HG02798 (cell line): ENCODE measurements at regions not wholly inside any gene's neighbourhood (a gene's known extent, or its start where the extent isn't known, plus 50 kb on each side); places are given as distances from the start of the nearest gene placed in this dataset.

Experiments
- ATAC-seq: cut with Tn5 transposase; IDR thresholded peaks from one replicate; pipeline ENCODE4 v1.9.1; 2021; ENCODE audit warnings: mild to moderate bottlenecking; ENCODE audit not compliant: unreplicated experiment, poor library complexity

DNA sequence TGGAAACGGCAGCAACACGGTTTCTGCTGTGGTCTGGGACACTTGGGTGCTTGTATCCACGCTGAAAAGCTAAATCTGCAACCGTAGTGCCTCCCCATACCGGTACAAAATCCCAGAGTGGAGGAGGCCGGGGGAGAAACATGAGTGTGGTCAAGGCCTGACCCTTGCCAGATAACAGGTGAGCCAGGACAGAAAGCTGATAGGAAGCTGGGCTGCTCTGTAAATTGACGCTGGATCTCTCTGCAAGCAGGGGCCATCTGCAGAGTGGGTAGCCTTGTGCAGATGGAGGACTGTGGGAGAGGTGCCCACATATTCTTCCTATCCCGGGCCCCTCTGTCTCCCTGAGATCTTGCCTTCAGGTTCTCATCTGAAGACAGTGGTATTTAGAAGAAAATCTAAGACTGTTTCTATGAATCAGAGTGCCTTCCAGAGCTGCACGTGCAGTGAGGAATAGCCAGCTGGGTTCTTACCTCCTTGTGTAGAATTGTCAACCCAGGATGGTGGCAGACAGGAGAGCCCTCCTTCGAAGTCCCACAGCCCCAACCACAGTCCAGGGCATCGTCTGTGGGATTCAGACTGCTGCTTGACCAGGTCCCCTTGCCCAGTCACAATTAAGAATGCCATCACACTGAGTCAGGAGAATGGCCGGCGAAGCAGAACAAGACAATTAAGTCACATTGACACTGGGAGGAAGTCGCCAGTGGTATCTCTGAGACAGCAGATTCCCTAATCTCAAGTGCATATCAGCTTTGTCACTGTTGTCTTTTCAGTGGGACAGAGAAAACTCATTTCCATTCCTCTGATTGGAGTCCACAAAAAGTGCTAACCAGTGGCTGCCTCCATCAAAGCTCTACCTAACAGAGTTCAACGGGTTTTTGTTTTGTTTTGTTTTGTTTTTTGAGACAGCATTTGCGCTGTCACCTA, 100.0 kb upstream of the RIPOR2 start:
- peak; percentile 41 for ATAC-seq

- ATAC-seq, result no peak
These were observed 100.7 kb upstream of the RIPOR2 start for GRCh38 chr6:25036461-25036860.

GRCh38 chr6:25038300-25038699, 102.5 kb upstream of the RIPOR2 start:
- ATAC-seq, result no peak

GRCh38 chr6:25038999-25039398, 103.2 kb upstream of the RIPOR2 start:
- no peak for ATAC-seq

- ATAC-seq, result no peak
These were observed 105.8 kb upstream of the RIPOR2 start for GRCh38 chr6:25041485-25042035.

DNA sequence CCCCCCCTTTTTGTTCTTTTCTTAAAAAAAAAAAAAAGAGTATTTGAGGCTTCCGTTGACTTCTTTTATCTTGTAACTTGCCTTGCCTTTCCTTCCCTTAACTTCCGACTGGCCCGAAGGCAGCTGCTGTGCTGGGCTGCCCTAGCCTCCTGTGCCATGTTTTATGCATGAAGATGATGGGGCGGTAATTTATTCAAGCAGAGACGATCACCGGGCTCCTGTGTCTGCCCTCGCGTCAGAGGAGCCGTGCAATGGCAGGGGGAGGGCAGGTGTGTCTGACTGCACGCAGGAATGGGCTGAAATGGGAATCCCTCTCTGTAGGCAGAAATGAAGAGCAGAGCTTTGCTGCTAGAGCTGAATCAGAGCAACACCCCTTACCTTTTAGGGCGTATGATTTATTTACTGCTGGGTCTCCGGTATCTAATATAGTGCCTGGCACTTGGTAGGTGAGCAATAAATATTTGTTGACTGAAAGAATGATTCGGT, 106.3 kb upstream of the RIPOR2 start:
- peak; percentile 51 for ATAC-seq

DNA sequence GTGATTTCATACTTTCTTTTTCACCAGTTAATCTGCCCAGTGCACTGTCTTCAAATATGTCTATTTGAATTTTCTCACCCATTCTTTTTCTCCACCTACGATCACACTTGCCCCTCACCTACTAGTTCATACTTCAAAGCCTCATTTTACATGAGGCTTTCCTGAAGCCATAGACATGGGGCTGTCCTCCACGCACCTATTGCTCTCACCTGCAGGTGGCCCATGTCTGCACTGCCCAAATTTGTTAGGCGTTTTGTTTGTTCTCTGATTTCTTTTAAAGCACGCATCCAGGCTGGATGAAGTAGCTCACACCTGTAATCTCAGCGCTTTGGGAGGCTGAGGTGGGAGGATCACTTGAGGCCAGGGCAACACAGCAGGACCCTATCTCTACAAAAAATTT, 106.8 kb upstream of the RIPOR2 start:
- peak; percentile 30 for ATAC-seq

GRCh38 chr6:25042984-25043725, 107.4 kb upstream of the RIPOR2 start:
- ATAC-seq, result peak; percentile 43

DNA sequence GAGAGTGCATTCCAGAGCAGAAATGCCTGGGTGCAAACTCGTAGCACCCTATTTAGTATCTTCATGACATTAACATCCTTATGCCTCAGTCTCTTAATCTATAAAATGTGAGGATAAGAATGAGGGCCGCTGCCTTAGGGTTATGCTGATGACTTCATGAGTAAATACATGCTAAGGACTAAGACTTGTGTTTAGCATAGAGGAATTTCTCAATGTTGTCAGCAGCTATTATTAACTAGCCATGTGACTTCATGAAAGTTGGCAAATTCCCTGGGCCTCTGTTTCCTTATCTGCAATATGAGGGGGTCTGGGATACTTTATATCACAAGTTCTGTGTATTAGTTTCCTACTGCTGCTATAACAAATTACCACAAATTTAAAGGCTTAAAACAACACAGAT, 108.1 kb upstream of the RIPOR2 start:
- ATAC-seq, result no peak

GRCh38 chr6:25046942-25047341, 111.2 kb upstream of the RIPOR2 start:
- ATAC-seq, result no peak

- no peak for ATAC-seq
These were observed 114.6 kb upstream of the RIPOR2 start for GRCh38 chr6:25050356-25050755.

- no peak for ATAC-seq
These were observed 115.3 kb upstream of the RIPOR2 start for GRCh38 chr6:25051083-25051482.

- no peak for ATAC-seq
These were observed 116.4 kb upstream of the RIPOR2 start for GRCh38 chr6:25052181-25052580.

DNA sequence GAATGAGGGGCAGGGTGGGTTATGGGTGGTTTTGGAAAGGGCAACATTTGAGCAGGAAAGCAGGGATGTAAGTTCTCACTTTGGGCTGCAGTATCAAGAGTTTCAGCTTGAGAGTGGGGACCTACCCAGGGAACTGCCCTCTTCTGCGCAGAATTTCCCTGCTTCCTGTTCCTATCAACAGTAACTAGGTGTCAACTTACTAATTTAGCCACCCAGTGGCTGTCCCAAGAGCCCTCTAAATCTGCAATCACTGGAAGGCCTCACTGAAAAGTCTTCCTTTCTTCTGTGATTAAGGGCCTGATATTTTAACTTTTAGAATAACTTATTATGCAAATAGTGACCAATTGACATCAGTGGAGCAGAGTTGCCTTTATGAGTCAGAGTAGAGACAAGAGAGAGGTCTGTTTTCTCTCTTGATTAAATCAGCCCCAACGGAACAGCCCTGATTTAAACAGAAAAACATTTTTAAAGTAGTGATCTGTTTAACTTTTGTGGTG, 118.2 kb upstream of the RIPOR2 start:
- ATAC-seq, result peak; percentile 74

GRCh38 chr6:25054469-25054868, 118.7 kb upstream of the RIPOR2 start:
- ATAC-seq, result no peak

DNA sequence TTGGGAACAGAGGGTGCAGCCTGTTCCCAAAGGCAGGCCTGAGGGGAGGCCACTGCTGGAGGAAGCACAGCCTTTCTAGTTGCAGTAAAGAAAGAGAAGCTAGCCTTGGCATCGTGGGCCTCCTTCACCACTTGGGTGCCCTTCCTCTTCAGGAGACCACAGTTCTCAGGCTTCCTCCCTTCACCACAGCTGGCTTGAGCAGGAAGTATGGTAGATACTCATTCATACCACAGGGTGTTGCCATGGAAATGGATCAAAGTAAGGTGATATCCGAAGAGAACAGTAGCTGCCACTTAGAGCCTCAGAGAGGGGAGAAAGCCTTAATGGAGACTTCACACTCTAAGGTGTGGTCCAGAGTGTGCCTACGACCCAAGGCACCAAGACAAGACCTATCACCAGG, 120.4 kb upstream of the RIPOR2 start:
- ATAC-seq, result peak; percentile 57

- no peak for ATAC-seq
These were observed 121.5 kb upstream of the RIPOR2 start for GRCh38 chr6:25057111-25057905.

DNA sequence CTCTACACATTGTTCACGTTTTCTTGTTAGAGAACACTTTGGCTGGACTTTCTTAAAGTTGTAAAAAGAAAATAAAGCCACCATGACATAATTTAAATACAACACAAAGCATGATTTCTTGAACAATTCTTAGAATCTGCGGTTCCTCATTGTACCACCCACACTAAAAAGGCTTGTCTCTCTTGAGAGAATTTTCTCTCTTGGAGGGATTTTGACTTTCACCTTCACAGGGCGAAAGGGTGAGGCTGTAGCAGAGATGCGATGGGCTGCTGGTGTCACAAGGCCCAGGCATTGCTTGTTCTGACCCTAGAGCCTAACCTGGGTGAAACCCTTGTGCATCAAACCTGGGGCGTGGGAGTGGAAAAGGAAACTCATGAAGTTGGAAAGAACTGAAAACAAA, 122.7 kb upstream of the RIPOR2 start:
- ATAC-seq, result no peak

- ATAC-seq, result no peak
These were observed 123.2 kb upstream of the RIPOR2 start for GRCh38 chr6:25058941-25059340.

DNA sequence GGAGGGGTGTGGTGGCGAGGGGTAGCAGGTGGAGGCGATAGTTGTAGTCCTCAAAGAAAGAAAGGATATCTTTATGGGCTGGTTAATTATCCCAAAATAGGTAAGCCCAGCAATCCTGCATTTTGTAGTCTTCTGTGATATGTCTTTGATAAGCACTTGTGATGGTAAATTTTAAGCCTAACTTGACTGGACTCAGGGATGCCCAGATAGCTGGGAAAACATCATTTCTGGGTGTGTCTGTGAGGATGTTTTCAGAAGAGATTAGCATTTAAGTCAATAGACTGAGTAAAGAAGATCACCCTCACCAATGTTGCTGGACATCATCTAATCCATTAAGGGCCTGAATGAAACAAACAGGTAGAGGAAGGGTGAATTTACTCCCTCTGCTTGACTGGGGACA, 124.8 kb upstream of the RIPOR2 start:
- no peak for ATAC-seq
